Stimulated activated naive CD8-positive, alpha-beta T cell treated with anti-CD3 and anti-CD28 coated beads, Interleukin-15, amount 100 ng/mL, for 72 hours (primary cell): ENCODE measurements at regions not wholly inside any gene's neighbourhood (a gene's known extent, or its start where the extent isn't known, plus 50 kb on each side); places are given as distances from the start of the nearest gene placed in this dataset.

Experiments
- ATAC-seq: fragments of 150-1000 bp; cut with Tn5 transposase; 2 replicates; pipeline ENCODE4 v1.10.0; 2021; ENCODE audit warnings: mild to moderate bottlenecking, moderate library complexity
- DNase-seq, 2 donors: peaks; one replicate each; pipeline ENCODE4 v3.0.0; 2021 to 2022
- H3K27ac Mint-ChIP-seq, 2 donors: one replicate each; pipeline ENCODE4 v1.8.0; 2022; ENCODE audit warnings: mild to moderate bottlenecking in 2 of 2, mixed read lengths in 2 of 2, moderate library complexity in 2 of 2
- H3K27me3 Mint-ChIP-seq: one replicate; pipeline ENCODE4 v1.8.0; 2022; ENCODE audit warnings: mixed read lengths
- H3K4me1 Mint-ChIP-seq: one replicate; pipeline ENCODE4 v1.8.0; 2022; ENCODE audit warnings: mild to moderate bottlenecking, mixed read lengths
- H3K4me3 Mint-ChIP-seq, 2 donors: one replicate each; pipeline ENCODE4 v1.8.0; 2022; ENCODE audit warnings: mild to moderate bottlenecking in 2 of 2, mixed read lengths in 2 of 2, moderate library complexity in 1 of 2
- H3K9me3 Mint-ChIP-seq, 2 donors: one replicate each; pipeline ENCODE4 v1.8.0; 2022; ENCODE audit warnings: mixed read lengths in 2 of 2

DNA sequence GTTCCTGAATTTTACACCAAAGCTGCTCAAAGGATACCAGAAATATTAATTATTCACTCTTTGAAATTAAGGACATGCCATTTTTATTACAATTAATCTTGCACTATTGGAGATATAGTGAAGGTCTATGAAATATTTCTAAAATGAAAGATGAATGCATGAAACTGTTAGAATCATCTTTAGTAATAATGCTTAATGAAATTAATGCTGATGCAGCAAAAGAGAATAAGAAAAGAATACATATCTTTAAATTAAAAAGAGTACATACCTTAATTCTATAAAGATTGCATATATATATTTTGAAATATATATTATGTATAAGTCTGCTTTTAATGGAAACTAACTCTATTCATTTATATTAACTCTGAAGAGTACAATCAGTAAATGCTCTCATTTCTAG lies 236.0 kb downstream of the ALX1 start:
- DNase-seq (no peak), ATAC-seq (no peak)
- Mint-ChIP-seq H3K27ac (no peak overlapping the region), H3K4me3 (no peak overlapping the region), H3K4me1 (no peaks in the 10 kb centered on the region), H3K9me3 (no peaks in the 10 kb centered on the region), H3K27me3 (no peaks in the 10 kb centered on the region)

DNA sequence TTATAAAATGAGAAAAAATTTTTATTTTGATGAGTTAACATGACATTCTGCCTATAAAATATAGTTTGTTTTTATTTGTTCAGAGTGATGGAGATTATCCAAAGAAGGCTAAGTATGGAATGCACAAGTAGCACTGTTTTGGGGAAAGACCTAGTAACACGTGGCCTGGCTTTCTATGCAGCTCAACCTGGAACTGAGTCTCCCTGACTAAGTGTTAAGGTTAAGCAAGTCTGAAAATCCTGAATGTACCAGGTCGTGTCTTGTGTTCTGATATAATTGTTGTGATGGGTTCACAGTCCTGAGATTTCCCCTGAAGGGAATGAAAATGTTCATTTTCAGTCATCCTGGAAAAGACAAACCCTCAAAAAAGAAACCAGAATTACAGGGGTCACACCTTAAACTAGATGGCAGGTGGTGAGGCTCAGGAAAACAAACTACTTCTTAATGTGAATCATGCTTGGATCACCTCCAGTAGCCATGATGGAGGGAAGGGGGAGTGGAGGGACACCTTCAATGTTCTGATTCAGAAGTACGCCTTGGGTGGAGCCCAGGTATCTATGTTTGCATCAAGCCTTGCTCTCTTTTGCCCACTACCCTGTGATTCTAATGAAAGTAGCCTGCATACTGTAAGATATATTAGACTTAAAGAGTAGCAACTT lies 236.8 kb downstream of the ALX1 start:
- Mint-ChIP-seq H3K27me3 (no peaks in the 10 kb centered on the region), H3K27ac (no peak overlapping the region), H3K9me3 (peaks cover 0 to 4% of the 10 kb centered on the region in 2 donors), H3K4me1 (no peaks in the 10 kb centered on the region), H3K4me3 (no peak overlapping the region)
- no peak for ATAC-seq
- no peak for DNase-seq

DNA sequence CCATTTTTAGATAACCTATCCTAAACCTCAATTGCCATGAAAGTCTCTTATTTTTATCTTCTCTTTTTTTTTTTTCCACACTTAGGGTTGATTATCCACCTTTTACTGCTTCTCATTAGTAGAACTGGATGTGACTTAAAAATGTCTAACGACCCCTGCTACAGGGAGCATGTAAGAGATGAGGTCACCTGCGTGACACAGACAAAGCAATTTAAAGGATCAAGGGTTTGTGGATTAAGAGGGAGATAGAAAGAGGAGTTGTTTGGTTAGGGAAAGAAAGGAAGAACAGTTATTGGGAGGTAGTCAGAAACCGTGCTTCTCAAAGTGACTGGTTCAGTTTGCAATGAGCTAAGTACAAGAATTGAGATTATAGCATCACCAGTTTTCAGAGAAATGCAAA lies 239.1 kb downstream of the ALX1 start:
- Mint-ChIP-seq H3K27me3 (no peaks in the 10 kb centered on the region), H3K4me3 (no peak overlapping the region), H3K9me3 (peaks cover 0 to 8% of the 10 kb centered on the region in 2 donors), H3K27ac (no peak overlapping the region), H3K4me1 (no peaks in the 10 kb centered on the region)
- DNase-seq (no peak), ATAC-seq (no peak)

DNA sequence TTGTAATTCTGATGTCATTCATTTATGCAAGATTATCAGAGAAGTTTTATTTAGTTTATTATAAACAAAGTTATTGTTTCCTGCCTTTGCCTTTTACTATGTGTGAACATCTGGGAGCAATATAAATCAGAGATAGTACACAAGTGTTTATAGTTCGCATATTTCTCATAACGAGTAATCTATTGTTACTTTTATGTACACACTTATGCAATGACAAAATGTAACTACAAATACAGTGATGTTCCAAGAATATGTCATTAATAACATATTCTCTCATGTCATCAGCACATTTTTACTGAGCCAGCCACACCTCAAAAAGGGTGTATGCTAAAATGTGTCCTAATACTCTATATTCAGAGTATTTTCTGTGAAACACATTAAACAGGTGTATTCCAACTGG lies 243.2 kb downstream of the ALX1 start:
- no peak for ATAC-seq
- Mint-ChIP-seq H3K27me3 (no peaks in the 10 kb centered on the region), H3K9me3 (peaks cover 0 to 20% of the 10 kb centered on the region in 2 donors), H3K4me1 (no peaks in the 10 kb centered on the region), H3K27ac (no peak overlapping the region), H3K4me3 (no peak overlapping the region)
- DNase-seq: no peak

DNA sequence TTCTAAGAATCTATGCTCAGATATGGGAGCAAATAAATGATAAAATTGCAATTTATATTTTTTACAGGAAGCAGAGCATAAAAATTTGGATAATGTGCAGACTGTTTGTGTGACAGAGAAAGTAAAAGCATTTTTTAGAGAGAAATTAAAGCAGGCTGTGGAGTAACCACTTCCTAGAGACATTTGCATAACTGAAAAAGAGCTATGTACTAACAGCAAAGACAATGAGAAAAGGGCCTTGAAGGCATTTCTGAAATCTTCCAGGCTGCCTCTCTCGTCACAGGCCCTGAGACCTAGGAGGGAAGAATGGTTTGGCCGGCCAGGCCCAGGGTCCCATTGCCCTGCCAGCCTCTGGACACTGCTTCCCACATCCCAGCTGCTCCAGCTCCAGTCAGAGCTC lies 247.2 kb downstream of the ALX1 start:
- no peak overlapping the region for H3K27ac Mint-ChIP-seq
- H3K4me3 Mint-ChIP-seq: no peak overlapping the region
- DNase-seq (no peak), ATAC-seq (no peak)
- H3K9me3 Mint-ChIP-seq: peaks cover 0 to 12% of the 10 kb centered on the region in 2 donors
- no peaks in the 10 kb centered on the region for H3K27me3 Mint-ChIP-seq
- H3K4me1 Mint-ChIP-seq: no peaks in the 10 kb centered on the region

DNA sequence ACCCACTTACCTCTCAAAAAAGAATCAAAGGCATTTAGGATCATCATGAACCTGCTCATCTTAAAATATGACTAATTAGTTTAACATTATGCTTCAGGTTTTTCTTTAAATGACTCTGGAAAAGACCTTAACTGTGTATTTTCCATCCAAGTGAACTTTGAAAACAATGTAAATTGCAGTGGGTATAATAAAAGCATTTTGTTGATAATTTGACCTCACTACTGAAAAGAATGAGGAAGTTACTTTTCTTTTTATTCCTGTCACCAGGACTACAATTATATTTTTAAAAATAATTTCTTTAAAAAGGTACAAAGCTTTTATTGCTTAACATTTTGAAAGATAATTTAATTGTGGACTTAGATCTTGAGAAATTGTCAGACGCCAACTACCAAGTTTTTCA lies 249.9 kb downstream of the ALX1 start:
- no peak for DNase-seq
- Mint-ChIP-seq H3K27me3 (no peaks in the 10 kb centered on the region), H3K4me1 (no peaks in the 10 kb centered on the region), H3K9me3 (peaks cover 5 to 16% of the 10 kb centered on the region in 2 donors), H3K4me3 (no peak overlapping the region), H3K27ac (no peak overlapping the region)
- no peak for ATAC-seq

DNA sequence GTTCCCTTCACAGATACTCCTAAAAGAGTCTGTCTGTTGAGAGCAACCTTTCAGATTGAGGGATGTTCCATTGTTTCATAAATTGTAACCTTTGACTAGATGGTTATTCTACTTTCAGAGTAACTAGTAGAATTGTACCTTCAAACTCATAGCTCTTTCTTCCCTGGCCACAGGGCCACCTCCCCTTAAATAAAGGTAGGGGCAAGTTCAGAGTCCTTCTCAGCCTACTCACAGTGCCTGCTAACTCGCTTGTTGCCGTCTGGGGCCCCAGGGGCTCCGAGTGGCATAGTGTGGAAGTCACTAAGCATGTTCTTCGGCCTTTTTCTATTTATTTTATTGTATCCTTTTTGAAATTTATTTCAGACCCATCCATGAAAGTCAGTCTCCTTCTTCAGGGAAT lies 250.4 kb downstream of the ALX1 start:
- ATAC-seq: no peak
- no peak overlapping the region for H3K4me3 Mint-ChIP-seq
- peaks cover 5 to 11% of the 10 kb centered on the region in 2 donors for H3K9me3 Mint-ChIP-seq

DNA sequence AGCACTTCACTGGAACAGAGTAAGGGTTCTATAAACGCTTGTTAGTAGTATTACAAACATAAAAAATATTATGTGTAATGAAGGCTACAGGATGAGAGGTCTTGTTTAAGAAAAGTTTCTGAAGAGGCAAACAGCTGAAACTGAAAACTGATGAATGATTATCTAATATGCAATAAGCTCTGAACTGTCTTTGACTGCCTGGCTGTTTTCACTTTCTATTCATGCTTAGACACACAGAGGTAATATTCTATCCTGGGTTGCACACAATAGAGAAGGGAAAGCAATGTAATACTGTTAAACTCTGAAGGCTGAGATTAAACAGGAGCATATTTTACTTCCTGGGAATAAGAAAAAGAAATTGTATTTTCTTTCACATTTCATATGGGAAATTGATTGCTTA lies 251.3 kb downstream of the ALX1 start:
- no peak for DNase-seq
- Mint-ChIP-seq H3K27ac (no peak overlapping the region), H3K4me1 (no peaks in the 10 kb centered on the region), H3K4me3 (no peak overlapping the region), H3K9me3 (peaks cover 5 to 9% of the 10 kb centered on the region in 2 donors), H3K27me3 (no peaks in the 10 kb centered on the region)
- ATAC-seq: no peak

More for the DNA sequence above, 250.4 kb downstream of the ALX1 start:
- Mint-ChIP-seq H3K27ac (no peak overlapping the region), H3K4me1 (no peaks in the 10 kb centered on the region), H3K27me3 (no peaks in the 10 kb centered on the region)
- no peak for DNase-seq

DNA sequence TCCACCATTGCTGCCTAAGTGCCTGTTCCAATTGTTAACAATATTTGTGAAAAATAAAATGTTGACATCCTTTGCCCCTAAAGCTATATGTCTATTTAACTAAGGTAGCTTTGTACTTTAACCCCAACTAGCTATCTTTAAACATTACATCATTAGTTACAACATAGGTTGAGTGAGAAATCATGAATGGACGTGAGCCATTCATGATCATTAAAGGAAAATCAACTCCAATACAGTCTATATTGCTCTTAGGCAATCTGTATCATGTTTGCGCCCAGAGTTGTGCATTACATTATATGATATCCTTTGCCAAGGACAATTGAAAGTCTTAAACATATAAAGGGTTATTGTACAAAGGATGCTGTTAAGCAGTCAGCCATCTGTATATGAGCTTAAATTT lies 269.6 kb downstream of the ALX1 start:
- H3K27me3 Mint-ChIP-seq: no peaks in the 10 kb centered on the region
- DNase-seq (no peak), ATAC-seq (no peak)
- no peak overlapping the region for H3K27ac Mint-ChIP-seq
- no peaks in the 10 kb centered on the region for H3K9me3 Mint-ChIP-seq
- no peaks in the 10 kb centered on the region for H3K4me1 Mint-ChIP-seq
- no peak overlapping the region for H3K4me3 Mint-ChIP-seq

DNA sequence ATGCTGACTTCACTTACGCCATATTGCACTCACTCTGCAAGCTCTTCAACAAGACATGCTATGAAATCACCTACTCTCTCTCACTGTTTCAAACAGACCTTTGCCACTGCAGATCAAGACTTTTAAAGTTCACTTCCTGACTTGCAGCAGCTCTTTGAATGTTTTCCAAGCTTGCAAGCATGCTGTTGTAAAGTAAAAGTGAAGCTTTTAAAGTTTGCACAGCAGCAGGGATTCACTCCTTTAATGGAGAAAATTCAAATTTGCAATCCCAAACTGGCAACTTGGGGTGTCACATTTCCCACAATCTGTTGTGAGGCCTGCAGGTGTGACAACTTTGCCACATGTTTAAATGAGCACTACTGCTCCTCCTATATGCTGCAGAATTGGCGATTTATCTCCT lies 270.9 kb downstream of the ALX1 start:
- H3K27me3 Mint-ChIP-seq: no peaks in the 10 kb centered on the region
- DNase-seq: no peak
- H3K27ac Mint-ChIP-seq: no peak overlapping the region
- H3K9me3 Mint-ChIP-seq: no peaks in the 10 kb centered on the region
- H3K4me1 Mint-ChIP-seq: no peaks in the 10 kb centered on the region
- no peak for ATAC-seq
- no peak overlapping the region for H3K4me3 Mint-ChIP-seq

DNA sequence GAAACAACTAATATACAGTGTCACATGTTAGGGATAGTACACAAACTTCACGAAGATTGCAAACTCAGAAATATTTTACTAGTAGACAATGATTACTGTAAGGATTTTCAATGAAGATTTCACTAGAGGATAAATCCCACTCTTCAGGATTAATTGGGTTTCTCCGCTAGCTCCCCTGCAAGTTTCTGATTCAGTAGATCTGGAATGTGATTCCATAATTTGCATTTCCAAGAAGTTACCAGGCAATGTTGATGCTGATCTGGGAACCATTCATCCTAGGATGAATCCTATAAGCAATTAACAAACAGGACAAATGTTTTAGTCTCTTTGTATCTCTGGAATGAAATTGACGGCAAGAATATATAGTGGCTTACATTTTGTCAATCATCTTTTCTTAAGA lies 272.4 kb downstream of the ALX1 start:
- DNase-seq: no peak
- ATAC-seq: no peak
- Mint-ChIP-seq H3K9me3 (no peaks in the 10 kb centered on the region), H3K4me3 (no peak overlapping the region), H3K27ac (no peak overlapping the region), H3K4me1 (no peaks in the 10 kb centered on the region), H3K27me3 (no peaks in the 10 kb centered on the region)

DNA sequence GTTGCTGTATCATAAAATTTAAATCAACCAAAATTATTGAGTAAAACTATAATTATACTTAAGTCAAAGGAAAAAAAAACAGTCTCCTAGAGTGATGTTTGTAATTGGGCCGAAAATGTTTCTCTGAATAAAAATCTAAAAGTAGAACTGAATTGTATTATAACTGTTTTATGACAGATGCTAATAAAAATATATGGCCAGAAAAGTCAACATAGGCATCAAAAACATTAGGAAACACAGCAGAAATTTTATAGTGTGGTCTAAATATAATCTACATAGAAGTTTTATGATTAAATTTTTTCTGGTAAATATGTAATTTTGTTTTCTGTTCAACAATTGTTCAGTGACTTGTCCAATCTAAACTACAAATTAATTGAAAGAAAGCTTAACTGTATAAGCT lies 277.8 kb downstream of the ALX1 start:
- H3K4me3 Mint-ChIP-seq: no peak overlapping the region
- no peaks in the 10 kb centered on the region for H3K27me3 Mint-ChIP-seq
- no peak overlapping the region for H3K27ac Mint-ChIP-seq
- no peaks in the 10 kb centered on the region for H3K9me3 Mint-ChIP-seq
- no peaks in the 10 kb centered on the region for H3K4me1 Mint-ChIP-seq
- ATAC-seq: no peak
- DNase-seq: no peak

DNA sequence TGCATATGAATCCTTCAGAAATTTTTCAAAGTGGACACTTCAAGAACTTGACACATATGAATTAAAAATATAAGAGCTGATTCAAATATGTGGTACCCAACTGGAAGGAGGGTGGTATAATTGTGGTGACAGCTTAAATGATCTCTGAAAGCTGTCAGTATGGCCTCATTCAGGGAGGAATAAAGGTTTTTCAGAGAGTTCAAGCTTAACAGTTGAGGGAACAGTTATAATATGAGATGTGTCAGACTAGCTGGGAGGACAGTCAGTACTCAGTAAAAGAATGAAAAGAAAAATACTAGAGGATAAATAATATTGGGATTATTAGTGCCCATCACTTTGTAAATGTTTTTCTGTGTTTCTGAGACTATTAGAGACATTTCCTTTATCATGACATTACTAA lies 277.5 kb downstream of the RASSF9 start:
- no peaks in the 10 kb centered on the region for H3K4me1 Mint-ChIP-seq
- no peaks in the 10 kb centered on the region for H3K27me3 Mint-ChIP-seq
- no peak for DNase-seq
- H3K27ac Mint-ChIP-seq: no peak overlapping the region
- no peak for ATAC-seq
- H3K4me3 Mint-ChIP-seq: no peak overlapping the region
- H3K9me3 Mint-ChIP-seq: no peaks in the 10 kb centered on the region

DNA sequence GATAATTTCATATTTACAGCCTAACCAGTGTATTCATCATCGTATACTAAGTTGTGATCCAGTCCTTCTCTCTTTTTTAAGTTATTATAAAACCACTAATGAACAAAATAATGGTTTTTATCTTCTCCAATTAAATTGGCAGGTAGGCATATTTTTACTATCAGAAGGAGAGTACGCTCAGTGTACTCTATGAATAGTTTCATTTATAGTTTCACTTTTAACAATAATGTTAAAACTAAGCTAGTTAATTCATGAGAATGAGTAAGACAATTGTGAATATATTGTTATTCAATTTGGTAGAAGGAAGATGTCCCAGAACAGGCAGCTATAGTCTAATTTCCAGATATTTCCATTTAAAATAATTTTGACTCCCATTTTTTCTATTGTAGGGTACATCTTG lies 277.1 kb downstream of the RASSF9 start:
- H3K4me3 Mint-ChIP-seq: no peak overlapping the region
- no peaks in the 10 kb centered on the region for H3K4me1 Mint-ChIP-seq
- H3K9me3 Mint-ChIP-seq: no peaks in the 10 kb centered on the region
- DNase-seq: no peak
- no peak for ATAC-seq
- no peaks in the 10 kb centered on the region for H3K27me3 Mint-ChIP-seq
- H3K27ac Mint-ChIP-seq: no peak overlapping the region

DNA sequence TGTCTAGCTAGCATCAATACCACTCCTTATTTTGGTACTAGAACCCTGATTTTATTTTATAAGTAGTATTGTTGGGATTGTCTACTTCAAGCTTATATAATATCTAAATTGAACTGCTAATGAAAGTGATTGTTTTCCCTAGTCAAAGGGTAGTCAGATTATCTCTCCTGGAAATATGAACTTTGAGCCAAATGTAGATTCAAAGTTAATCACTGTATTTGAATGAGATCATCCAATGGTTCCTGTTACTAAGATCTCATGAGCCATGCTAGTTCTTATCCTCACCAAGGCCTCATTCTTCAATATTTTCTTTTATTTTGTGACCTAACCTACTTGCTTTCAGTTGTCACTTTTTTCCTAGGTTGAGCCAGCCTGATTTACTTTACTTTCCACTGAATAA lies 276.7 kb downstream of the RASSF9 start:
- DNase-seq (no peak), ATAC-seq (no peak)
- H3K27me3 Mint-ChIP-seq: no peaks in the 10 kb centered on the region
- no peaks in the 10 kb centered on the region for H3K9me3 Mint-ChIP-seq
- no peak overlapping the region for H3K27ac Mint-ChIP-seq
- H3K4me1 Mint-ChIP-seq: no peaks in the 10 kb centered on the region
- no peak overlapping the region for H3K4me3 Mint-ChIP-seq

DNA sequence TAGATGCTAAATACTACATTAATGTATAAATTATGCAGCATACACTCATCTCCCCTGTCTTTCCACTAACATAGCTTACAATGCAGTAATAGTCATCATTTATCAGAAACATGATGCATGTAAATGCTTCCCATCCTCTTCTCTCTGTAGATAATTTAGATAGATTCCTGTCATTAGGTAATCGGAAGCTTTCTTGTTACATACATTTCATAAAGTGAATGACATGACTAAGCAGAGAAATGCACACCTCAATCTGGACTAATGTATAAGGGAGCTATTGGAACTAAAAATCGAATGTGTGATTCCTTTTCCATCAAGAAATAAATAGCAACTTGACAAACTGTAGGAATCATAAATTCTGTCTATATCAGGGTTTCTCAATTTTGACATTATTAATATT lies 273.4 kb downstream of the RASSF9 start:
- no peak overlapping the region for H3K4me3 Mint-ChIP-seq
- H3K27ac Mint-ChIP-seq: no peak overlapping the region
- DNase-seq (no peak), ATAC-seq (no peak)
- no peaks in the 10 kb centered on the region for H3K9me3 Mint-ChIP-seq
- H3K4me1 Mint-ChIP-seq: no peaks in the 10 kb centered on the region
- no peaks in the 10 kb centered on the region for H3K27me3 Mint-ChIP-seq

DNA sequence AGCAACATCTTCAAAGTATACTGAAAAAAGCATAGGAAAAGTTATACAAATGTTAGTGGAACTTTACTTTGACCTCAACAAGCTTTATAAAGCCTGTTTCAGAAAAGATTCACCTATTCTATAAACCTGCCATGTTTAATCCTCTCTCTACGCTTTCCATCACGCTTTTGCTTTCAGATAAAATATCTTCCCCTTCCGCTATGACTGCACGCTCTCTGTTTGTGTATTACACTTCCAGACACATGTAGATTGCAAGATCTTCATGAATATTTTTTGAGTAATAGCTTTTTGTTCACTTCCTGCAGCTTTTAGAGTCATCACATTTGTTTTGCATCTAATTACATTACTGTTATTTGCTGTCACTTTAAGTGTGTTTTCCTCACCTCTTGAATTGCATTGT lies 271.4 kb downstream of the RASSF9 start:
- DNase-seq (no peak), ATAC-seq (no peak)
- Mint-ChIP-seq H3K4me3 (no peak overlapping the region), H3K4me1 (no peaks in the 10 kb centered on the region), H3K9me3 (no peaks in the 10 kb centered on the region), H3K27me3 (no peaks in the 10 kb centered on the region), H3K27ac (no peak overlapping the region)
